ENCODE measurements at regions not wholly inside any gene's neighbourhood (a gene's known extent, or its start where the extent isn't known, plus 50 kb on each side); places are given as distances from the start of the nearest gene placed in this dataset.

GRCh38 chr9:89951675-89952074 is 346.9 kb downstream of the GADD45G start:
- TF ChIP-seq POLR2A (IDR thresholded peaks at IDR 0.05) (no peak), CTCF (IDR thresholded peaks at IDR 0.05) (no peak)
